NB4 (cell line): ENCODE measurements at regions not wholly inside any gene's neighbourhood (a gene's known extent, or its start where the extent isn't known, plus 50 kb on each side); places are given as distances from the start of the nearest gene placed in this dataset.

ENCODE experiments used
- POLR2A ChIP-seq: IDR thresholded peaks from 2 replicates; pipeline ENCODE4 v1.6.1; 2011; ENCODE audit warnings: mild to moderate bottlenecking; ENCODE audit not compliant: insufficient read length; ENCODE audit errors: extremely low read depth
- TF ChIP-seq, protein P1 (sequence below): IDR thresholded peaks from one replicate; pipeline ENCODE4 v1.5.1; 2012; ENCODE audit warnings: low read depth, low read length
- TF ChIP-seq, protein P2 (sequence below): IDR thresholded peaks from 2 replicates; pipeline ENCODE4 v1.6.1; 2011; ENCODE audit warnings: low read depth, low read length

- TF ChIP-seq, protein P1, sequence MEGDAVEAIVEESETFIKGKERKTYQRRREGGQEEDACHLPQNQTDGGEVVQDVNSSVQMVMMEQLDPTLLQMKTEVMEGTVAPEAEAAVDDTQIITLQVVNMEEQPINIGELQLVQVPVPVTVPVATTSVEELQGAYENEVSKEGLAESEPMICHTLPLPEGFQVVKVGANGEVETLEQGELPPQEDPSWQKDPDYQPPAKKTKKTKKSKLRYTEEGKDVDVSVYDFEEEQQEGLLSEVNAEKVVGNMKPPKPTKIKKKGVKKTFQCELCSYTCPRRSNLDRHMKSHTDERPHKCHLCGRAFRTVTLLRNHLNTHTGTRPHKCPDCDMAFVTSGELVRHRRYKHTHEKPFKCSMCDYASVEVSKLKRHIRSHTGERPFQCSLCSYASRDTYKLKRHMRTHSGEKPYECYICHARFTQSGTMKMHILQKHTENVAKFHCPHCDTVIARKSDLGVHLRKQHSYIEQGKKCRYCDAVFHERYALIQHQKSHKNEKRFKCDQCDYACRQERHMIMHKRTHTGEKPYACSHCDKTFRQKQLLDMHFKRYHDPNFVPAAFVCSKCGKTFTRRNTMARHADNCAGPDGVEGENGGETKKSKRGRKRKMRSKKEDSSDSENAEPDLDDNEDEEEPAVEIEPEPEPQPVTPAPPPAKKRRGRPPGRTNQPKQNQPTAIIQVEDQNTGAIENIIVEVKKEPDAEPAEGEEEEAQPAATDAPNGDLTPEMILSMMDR = no peak
- TF ChIP-seq POLR2A = no peak
- TF ChIP-seq, protein P2, sequence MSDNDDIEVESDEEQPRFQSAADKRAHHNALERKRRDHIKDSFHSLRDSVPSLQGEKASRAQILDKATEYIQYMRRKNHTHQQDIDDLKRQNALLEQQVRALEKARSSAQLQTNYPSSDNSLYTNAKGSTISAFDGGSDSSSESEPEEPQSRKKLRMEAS = no peak
Observed at GRCh38 chr9:14532456-14533115, 160.6 kb downstream of the ZDHHC21 start.
